ENCODE measurements at regions not wholly inside any gene's neighbourhood (a gene's known extent, or its start where the extent isn't known, plus 50 kb on each side); places are given as distances from the start of the nearest gene placed in this dataset.

DNA sequence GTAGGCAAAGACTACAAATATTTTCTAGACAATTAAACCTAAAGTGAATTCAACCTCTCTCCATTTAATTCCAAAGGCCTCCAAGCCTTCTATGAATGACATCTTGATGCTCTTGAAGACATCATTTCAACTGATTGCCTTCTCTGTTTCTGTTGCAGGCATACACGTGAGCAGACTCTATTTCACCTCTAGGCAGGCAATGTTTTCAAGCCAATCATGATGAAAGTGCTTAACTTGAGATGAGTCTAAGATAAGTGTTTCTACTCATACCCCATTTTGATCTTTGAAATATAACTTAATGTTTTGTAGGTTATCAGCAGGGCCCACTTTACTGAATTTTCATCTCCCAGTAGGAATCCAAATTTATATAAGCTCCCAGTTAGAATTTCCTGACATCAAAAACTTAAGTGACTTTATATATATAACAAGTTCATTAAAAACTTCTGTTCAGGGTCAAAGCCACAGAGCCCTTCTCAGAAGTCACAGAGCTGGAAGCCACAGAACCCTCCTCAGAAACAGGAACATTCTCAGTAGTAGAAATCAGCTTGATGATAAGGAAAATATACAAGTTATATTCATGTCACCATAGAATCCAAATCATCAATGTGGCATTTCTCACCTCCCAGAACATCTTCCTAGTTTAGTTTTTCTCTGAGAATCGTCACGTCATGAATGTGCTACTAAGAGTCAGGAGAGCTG lies 108.5 kb downstream of the PHLDA1 start:
- TF ChIP-seq RNF2 (IDR thresholded peaks at IDR 0.05; ENCODE audit: borderline replicate concordance, low read depth) = no peak
- no peak for TF ChIP-seq CTCF (IDR thresholded peaks at IDR 0.05)
- TF ChIP-seq POLR2A (IDR thresholded peaks at IDR 0.05; ENCODE audit: low read length) = no peak
- TF ChIP-seq EP300 (IDR thresholded peaks at IDR 0.05) = no peak
- TF ChIP-seq TFCP2L1 (CRISPR knock-in tag; IDR thresholded peaks at IDR 0.05) = no peak
- TF ChIP-seq SMC3 (IDR thresholded peaks at IDR 0.05) = no peak
- TF ChIP-seq CHD2 (IDR thresholded peaks at IDR 0.05; ENCODE audit: low read length, partially characterized antibody) = no peak
- TF ChIP-seq PHF8 (IDR thresholded peaks at IDR 0.05; ENCODE audit: borderline replicate concordance, low read depth) = no peak
- TF ChIP-seq, protein P1, sequence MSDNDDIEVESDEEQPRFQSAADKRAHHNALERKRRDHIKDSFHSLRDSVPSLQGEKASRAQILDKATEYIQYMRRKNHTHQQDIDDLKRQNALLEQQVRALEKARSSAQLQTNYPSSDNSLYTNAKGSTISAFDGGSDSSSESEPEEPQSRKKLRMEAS (IDR thresholded peaks at IDR 0.05) = no peak
- no peak for TF ChIP-seq HOXA7 (CRISPR knock-in tag; IDR thresholded peaks at IDR 0.05)
